Stimulated activated CD4-positive, alpha-beta T cell treated with anti-CD3 and anti-CD28 coated beads, Interleukin-12 subunit alpha, Interleukin-12 subunit beta, amount 100 ng/mL, for 24 hours (primary cell): ENCODE measurements at regions not wholly inside any gene's neighbourhood (a gene's known extent, or its start where the extent isn't known, plus 50 kb on each side); places are given as distances from the start of the nearest gene placed in this dataset.

ENCODE experiments used
- DNase-seq, 2 experiments: peaks; one replicate each; pipeline ENCODE4 v3.0.0-alpha.2; 2020; ENCODE audit warnings: low read depth in 2 of 2

DNA sequence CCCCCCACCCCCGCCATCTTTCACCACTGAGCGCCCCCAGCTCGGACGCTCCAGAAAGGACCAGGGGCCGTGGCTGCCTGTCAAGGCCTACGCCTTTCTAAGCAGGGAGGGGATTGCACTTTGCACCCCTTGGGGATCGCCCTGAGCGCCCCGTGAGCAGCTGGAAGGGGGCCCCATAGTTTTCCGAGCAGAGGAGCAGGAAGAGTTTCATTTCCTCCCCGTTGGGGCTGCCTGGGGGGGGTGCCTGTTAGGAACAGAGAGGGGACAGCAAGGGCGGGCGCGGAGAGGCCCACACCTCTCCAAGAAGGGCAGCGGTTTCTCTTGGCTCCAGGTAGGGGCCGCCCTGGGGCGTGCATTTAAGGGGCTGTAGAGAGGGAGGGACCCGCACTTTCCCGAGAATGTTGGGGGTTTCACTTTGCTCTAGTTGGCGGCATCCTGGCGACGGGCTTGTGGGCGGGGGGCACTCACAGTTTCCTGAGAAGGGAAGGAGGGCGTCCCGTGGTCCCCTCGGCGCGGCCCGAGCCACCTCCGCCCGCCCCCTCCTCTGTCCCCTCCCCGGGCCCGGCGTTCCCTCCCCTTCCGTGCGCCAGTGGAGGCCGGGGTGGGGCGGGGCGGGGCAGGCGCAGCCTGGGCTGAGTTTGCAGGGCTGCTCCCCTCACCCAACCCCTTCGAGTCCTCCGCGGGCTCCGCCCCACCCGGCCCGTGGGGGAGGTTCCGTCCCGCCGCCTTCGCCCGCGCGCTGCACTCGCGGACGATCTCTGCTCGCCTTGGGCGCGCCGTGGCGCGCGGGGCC is 82.3 kb upstream of the CD99 start:
- peak; percentile 75 to 82 for DNase-seq

- no peak for DNase-seq
Observed at GRCh38 chrX:2607113-2607512, 84.0 kb upstream of the CD99 start.

GRCh38 chrX:2600564-2600963 is 90.5 kb upstream of the CD99 start:
- DNase-seq, result no peak

DNA sequence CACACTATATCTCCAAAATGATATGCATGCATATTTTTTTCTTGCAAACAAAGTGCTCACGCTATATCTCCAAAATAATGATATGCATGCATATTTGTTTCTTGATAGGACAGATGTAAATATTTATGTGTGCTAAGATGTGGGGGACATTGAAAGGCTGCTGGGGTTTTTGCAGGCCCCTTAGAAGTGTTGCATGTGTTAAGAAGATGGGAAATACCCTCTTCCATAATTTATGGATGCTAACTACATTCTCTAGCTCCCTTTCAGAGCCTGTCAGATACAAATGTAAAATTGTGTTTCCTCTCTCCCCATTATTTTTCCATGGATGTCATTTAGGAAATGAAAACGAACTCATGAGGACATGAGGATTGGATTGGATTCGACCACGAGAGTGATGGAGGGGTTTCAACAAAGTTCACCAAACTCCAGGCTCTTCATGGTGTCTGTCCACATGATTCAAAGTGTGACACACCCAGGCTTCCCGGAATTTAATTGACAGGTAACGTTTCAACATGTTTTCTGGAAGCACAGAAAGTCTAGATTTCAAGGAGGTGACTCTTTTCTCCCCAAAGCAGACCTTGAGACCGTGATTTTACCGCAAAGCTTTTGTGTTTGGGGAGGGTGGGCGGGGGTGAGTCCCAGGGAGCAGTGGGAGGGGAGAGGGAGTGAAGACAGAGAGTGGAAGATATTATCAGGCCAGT is 94.4 kb upstream of the CD99 start:
- no peak for DNase-seq

DNA sequence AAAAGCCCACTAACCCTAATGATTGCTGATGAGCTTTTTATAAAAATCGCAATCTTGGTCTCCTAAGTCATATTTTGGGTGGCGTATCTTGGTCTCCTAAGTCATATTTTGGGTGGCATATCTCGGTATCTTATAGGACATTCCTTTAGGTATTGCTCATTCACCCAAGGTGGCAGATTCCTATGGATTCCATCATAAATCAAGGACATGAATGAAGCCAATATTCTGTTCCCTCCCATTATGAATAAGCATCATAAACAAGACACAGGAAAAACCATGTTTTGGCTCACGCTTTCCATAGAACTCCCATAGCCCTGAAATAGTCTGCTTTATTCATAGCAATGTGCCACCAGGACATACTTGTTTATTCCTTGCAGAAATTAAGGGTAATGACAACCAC is 95.0 kb upstream of the CD99 start:
- no peak for DNase-seq

DNA sequence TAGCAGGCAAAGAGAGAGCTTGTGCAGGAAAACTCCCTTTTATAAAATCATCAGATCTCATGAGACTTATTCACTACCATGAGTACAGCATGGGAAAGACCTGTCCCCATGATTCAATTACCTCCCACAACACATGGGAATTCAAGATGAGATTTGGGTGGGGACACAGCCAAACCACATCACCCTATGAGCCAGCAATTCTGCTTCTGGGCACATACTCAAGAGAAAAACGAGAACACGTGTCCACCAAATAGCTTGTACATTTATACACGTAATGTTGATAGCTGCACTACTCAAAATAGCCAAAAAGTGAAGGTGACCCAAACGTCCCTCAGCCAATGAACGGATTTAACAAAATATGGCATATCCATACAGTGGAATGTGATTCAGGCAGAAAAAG is 94.5 kb upstream of the DHRSX start:
- no peak for DNase-seq

- DNase-seq, result no peak
Observed at GRCh38 chrX:2594491-2594890, 93.7 kb upstream of the DHRSX start.

GRCh38 chrX:2592279-2592678 is 91.5 kb upstream of the DHRSX start:
- no peak for DNase-seq

GRCh38 chrX:2589186-2590020 is 88.6 kb upstream of the DHRSX start:
- no peak for DNase-seq

DNA sequence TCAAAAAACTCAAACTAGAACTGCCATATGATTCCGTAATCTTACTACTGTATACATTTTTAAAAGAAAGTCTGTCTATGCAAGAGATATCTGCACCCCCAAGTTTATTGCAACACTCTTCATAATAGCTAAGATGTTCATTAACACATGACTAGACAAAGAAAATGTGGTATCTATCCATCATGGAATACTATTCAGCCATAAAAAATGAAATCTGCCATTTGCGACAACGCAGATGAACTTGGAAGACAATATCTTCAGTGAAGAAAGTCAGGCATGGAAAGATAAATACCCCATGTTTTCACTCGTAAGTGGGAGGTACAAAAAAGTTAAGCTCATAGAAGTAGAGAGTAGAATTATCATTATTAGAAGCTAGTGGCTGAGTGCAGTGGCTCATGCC is 87.3 kb upstream of the DHRSX start:
- DNase-seq, result no peak

- no peak for DNase-seq
Observed at GRCh38 chrX:2587146-2587545, 86.4 kb upstream of the DHRSX start.

GRCh38 chrX:2585158-2585470 is 84.3 kb upstream of the DHRSX start:
- no peak for DNase-seq

- DNase-seq, result no peak
Observed at GRCh38 chrX:2584251-2585157, 83.7 kb upstream of the DHRSX start.

DNA sequence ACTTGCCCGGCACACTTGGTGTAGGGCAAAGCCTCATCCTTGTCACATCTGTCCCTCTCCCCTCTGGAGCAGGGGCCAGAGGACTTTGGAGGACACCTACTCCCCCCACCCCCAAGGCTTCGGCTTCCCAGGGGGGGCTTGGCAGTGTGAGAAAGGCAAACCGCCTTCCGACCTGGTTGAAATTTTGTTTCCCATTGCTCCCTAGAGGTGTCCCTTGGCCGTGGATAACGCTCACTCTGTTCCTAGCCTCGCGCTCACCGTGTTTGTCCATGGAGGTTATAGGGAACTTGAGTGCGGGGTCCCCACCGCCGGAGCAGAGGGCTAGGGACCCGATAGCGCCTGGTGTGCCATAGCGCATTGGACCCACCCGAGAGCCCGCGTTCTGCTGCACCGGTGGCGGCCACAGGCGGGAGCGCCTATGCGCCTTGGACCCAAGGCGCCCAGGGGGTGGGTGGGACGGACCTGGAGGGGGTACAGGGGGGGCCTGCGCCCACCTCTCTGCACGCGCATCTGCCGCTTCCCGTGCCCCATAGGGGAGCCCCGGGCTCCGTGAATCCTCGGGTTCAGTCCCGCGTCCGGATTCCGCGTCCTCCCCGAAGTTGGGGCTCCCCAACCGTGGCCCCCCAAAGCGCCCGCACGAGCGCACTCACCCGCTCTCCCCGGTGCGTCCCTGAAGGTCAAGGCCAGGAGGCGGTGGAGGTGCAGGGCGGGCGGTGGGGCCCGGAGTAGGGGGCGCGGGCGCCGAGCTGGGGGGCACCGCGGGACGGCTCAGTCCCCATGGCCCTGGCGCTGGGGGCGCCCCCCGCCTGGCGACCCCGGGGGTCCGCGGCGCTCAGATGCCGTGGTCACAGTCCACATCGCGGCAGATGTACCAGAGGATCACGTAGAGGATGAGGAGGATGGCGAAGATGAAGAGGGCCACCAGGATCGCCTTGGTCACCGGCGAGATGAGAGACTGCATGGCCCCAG is 82.7 kb upstream of the DHRSX start:
- no peak for DNase-seq

GRCh38 chrX:2582667-2583066 is 81.9 kb upstream of the DHRSX start:
- no peak for DNase-seq

- DNase-seq, result no peak
Observed at GRCh38 chrX:2581296-2581695, 80.5 kb upstream of the DHRSX start.

DNA sequence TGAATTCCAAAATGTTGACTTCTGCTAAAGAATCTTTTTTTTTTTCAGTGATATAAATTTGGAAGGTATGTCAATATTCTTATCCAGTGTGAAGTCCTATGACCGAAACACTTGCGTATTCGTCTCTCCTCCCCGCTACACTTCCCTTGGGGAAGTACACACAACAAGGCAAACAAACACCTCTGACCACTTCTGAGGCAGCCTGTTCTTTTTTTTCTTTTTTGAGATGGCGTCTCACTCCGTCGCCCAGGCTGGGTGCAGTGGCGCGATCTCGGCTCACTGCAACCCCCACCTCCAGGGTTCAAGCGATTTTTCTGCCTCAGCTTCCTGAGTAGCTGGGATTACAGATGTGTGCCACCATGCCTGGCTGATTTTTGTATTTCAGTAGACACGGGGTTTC is 78.1 kb upstream of the DHRSX start:
- no peak for DNase-seq

- DNase-seq, result no peak
Observed at GRCh38 chrX:2577844-2578466, 77.2 kb upstream of the DHRSX start.

DNA sequence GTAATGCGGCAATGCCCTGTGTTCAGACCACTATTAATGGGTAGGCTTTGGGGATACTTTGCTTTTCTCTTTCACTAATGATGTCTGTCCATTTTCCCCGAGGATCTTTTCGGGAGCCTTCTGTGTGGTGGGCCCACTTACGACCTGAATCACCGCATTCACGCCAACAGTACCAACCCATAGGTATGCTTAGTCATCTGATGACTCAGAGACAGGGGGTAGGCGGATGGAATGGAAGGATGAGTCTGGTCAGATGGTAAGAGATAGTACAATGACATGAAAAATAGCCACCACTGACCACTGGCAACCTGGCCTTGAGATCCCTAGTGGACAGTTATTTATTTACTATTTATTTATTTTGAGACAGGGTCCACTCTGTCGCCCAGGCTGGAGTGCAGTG is 76.0 kb upstream of the DHRSX start:
- DNase-seq, result no peak

DNA sequence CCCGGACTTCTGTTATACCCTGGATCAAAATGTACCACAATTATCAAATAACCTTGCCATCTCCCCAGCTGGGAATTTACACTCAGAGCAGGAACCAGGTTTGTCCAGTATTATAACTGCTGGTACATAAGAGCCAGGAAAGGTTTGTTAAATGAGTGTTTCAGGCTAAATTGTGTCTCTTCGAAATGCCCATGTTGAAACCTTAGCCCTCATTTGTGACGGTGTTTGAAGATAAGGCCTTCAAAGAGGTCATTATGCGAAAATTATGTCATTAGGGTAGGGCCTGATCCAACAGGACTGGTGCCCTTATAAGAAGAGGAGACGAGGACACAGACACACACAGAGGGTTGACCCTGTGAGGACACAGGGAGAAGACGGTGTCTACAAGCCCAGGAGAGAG is 73.5 kb upstream of the DHRSX start:
- DNase-seq, result no peak
